Stomach smooth muscle (tissue), 2 donors: ENCODE measurements at regions not wholly inside any gene's neighbourhood (a gene's known extent, or its start where the extent isn't known, plus 50 kb on each side); places are given as distances from the start of the nearest gene placed in this dataset.
"Not testable (repeated sequence)": the region's sequence is repeated elsewhere in the genome, so short reads cannot be mapped to it uniquely, and the experiment has no call there.

ENCODE experiments used
- H3K27ac ChIP-seq: one replicate; pipeline ENCODE4 v1.7.0; 2013; ENCODE audit warnings: mild to moderate bottlenecking, low read length, inconsistent platforms
- H3K27me3 ChIP-seq, 2 donors: one replicate each; pipeline ENCODE4 v1.7.0; 2013; ENCODE audit warnings: low read length in 2 of 2; ENCODE audit not compliant: insufficient read depth in 2 of 2, control insufficient read depth in 1 of 2
- H3K36me3 ChIP-seq, 2 donors: one replicate each; pipeline ENCODE4 v1.7.0; 2013; ENCODE audit warnings: low read length in 2 of 2; ENCODE audit not compliant: control insufficient read depth in 2 of 2, insufficient read depth in 2 of 2
- H3K4me1 ChIP-seq: one replicate; pipeline ENCODE4 v1.7.0; 2013; ENCODE audit warnings: low read length; ENCODE audit not compliant: control insufficient read depth, insufficient read depth
- H3K4me3 ChIP-seq, 2 donors: one replicate each; pipeline ENCODE4 v1.7.0; 2013; ENCODE audit warnings: low read length in 2 of 2
- H3K9ac ChIP-seq, 2 donors: one replicate each; pipeline ENCODE4 v1.7.0; 2013; ENCODE audit warnings: low read length in 2 of 2, mild to moderate bottlenecking in 1 of 2
- H3K9me3 ChIP-seq, 2 donors: one replicate each; pipeline ENCODE4 v1.7.0; 2013; ENCODE audit warnings: low read length in 2 of 2; ENCODE audit not compliant: control insufficient read depth in 2 of 2
- donor health status: healthy.
- donor health status: Pancreatic carcinoma.

- Histone ChIP-seq H3K9me3 (no peaks in the 10 kb centered on the region), H3K4me1 (no peaks in the 10 kb centered on the region), H3K4me3 (no peak overlapping the region), H3K27ac (no peak overlapping the region), H3K9ac (no peak overlapping the region), H3K27me3 (peaks cover 3% of the 10 kb centered on the region in 2 donors), H3K36me3 (no peaks in the 10 kb centered on the region)
Measured at GRCh38 chr12:105503619-105504018, 173.1 kb downstream of the C12orf75 start.

GRCh38 chr12:105504286-105504685, 173.8 kb downstream of the C12orf75 start:
- Histone ChIP-seq H3K4me3 (no peak overlapping the region), H3K4me1 (no peaks in the 10 kb centered on the region), H3K36me3 (no peaks in the 10 kb centered on the region), H3K27me3 (peaks cover 3% of the 10 kb centered on the region in 2 donors), H3K9me3 (no peaks in the 10 kb centered on the region), H3K27ac (no peak overlapping the region), H3K9ac (no peak overlapping the region)

GRCh38 chr12:105506678-105507310, 176.3 kb downstream of the C12orf75 start:
- Histone ChIP-seq H3K36me3 (no peaks in the 10 kb centered on the region), H3K27ac (no peak overlapping the region), H3K4me3 (no peak overlapping the region), H3K27me3 (peaks cover 3% of the 10 kb centered on the region in 2 donors), H3K9ac (no peak overlapping the region), H3K4me1 (no peaks in the 10 kb centered on the region), H3K9me3 (no peaks in the 10 kb centered on the region)

- Histone ChIP-seq H3K9me3 (no peaks in the 10 kb centered on the region), H3K4me3 (no peak overlapping the region), H3K9ac (no peak overlapping the region), H3K27me3 (peaks cover 3% of the 10 kb centered on the region in 2 donors), H3K36me3 (no peaks in the 10 kb centered on the region), H3K4me1 (no peaks in the 10 kb centered on the region), H3K27ac (no peak overlapping the region)
Measured at GRCh38 chr12:105507311-105508038, 177.0 kb downstream of the C12orf75 start.

- no peaks in the 10 kb centered on the region for H3K4me1 ChIP-seq
- H3K9ac ChIP-seq = no peak overlapping the region
- no peaks in the 10 kb centered on the region for H3K36me3 ChIP-seq
- H3K27ac ChIP-seq = no peak overlapping the region
- no peaks in the 10 kb centered on the region for H3K9me3 ChIP-seq
- no peak overlapping the region for H3K4me3 ChIP-seq
- H3K27me3 ChIP-seq = no peaks in the 10 kb centered on the region
Measured at GRCh38 chr12:105508096-105508495, 177.6 kb downstream of the C12orf75 start.

GRCh38 chr12:105510526-105510925, 180.0 kb downstream of the C12orf75 start:
- Histone ChIP-seq H3K4me1 (no peaks in the 10 kb centered on the region), H3K36me3 (no peaks in the 10 kb centered on the region), H3K4me3 (no peak overlapping the region), H3K27ac (no peak overlapping the region), H3K27me3 (no peaks in the 10 kb centered on the region), H3K9ac (no peak overlapping the region), H3K9me3 (no peaks in the 10 kb centered on the region)

GRCh38 chr12:105512861-105513260, 182.4 kb downstream of the C12orf75 start:
- H3K27ac ChIP-seq, H3K36me3 ChIP-seq, H3K9ac ChIP-seq, H3K4me3 ChIP-seq, H3K9me3 ChIP-seq, H3K4me1 ChIP-seq, H3K27me3 ChIP-seq: not testable (repeated sequence)

- no peaks in the 10 kb centered on the region for H3K9me3 ChIP-seq
- H3K27me3 ChIP-seq = no peaks in the 10 kb centered on the region
- H3K36me3 ChIP-seq = no peaks in the 10 kb centered on the region
- no peak overlapping the region for H3K27ac ChIP-seq
- no peak overlapping the region for H3K4me3 ChIP-seq
- no peak overlapping the region for H3K9ac ChIP-seq
- peaks cover 18% of the 10 kb centered on the region for H3K4me1 ChIP-seq
Measured at GRCh38 chr12:105522166-105522825, 191.8 kb downstream of the C12orf75 start.

GRCh38 chr12:105523164-105524057, 192.9 kb downstream of the C12orf75 start:
- Histone ChIP-seq H3K4me3 (peak overlapping the region in 1 of 2 donors; percentile 47), H3K27me3 (no peaks in the 10 kb centered on the region), H3K9me3 (no peaks in the 10 kb centered on the region), H3K27ac (no peak overlapping the region), H3K4me1 (peaks cover 18% of the 10 kb centered on the region), H3K9ac (no peak overlapping the region), H3K36me3 (no peaks in the 10 kb centered on the region)

GRCh38 chr12:105524961-105525360, 194.5 kb downstream of the C12orf75 start:
- H3K27ac ChIP-seq = no peak overlapping the region
- H3K27me3 ChIP-seq = no peaks in the 10 kb centered on the region
- no peaks in the 10 kb centered on the region for H3K9me3 ChIP-seq
- H3K36me3 ChIP-seq = no peaks in the 10 kb centered on the region
- no peak overlapping the region for H3K4me3 ChIP-seq
- peaks cover 18% of the 10 kb centered on the region for H3K4me1 ChIP-seq
- H3K9ac ChIP-seq = no peak overlapping the region
